UCSD-AML1 (cell line): ENCODE measurements at regions not wholly inside any gene's neighbourhood (a gene's known extent, or its start where the extent isn't known, plus 50 kb on each side); places are given as distances from the start of the nearest gene placed in this dataset.
"Not testable (repeated sequence)": the region's sequence is repeated elsewhere in the genome, so short reads cannot be mapped to it uniquely, and the experiment has no call there.

Experiments
- DNase-seq: peaks from one replicate; lab custom pipeline; 2025; ENCODE audit not compliant: unreplicated experiment; lab: John Stamatoyannopoulos, UW

- no peak for DNase-seq
These were observed 434.9 kb upstream of the PABPC4L start for GRCh38 chr4:134636338-134637051.

DNA sequence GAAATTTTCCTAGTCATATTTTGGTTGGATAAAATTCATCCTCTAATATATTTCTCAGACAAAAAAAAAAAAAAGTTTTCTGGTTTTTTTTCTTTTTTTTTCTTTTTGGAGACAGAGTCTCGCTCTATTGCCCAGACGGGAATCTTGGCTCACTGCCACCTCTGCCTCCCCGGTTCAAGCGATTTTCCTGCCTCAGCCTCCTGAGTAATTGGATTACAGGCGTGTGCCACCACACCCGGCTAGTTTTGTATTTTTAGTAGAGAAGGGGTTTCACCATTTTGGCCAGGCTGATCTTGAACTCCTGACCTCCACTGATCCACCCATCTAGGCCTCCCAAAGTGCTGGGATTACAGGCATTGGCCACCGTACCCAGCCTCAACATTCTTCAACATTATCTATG is 432.7 kb upstream of the PABPC4L start:
- no peak for DNase-seq

DNA sequence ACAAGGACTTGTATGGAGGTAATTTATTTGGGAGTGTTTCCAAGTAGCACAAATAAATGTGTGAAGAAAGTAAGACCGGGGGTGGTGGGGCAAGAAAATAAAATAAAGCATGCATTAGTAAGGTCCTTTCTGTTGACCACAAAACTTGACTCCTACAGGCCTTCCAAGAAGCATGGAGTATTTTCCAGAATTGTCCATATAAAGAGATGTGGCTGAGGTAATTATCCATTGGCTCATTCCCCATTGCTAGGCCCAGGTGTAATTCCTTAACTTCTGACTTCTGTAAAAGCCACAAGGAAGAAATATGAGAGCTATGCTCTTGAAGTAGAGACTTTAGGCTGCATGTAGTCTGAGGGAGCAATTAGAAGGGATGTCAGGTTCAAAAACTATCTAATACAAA is 430.5 kb upstream of the PABPC4L start:
- DNase-seq = no peak

DNA sequence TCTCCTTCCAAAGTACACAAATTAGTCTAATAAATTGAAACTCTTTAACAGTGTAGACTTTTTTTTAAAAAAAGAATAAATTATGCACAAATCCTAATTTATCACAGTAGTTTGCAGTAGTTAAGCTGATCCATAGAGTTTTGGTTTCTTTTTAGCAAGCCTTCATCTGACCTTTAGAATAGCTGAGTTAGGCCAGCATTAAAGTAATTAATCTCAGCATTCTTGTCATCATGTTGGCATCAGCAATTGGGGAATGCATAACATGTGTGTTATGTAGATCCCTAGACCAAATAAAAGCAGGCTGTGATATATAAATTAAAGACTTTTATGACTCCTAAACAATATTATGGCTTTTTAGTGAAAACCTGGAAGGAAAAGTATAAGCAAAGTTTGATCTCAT is 426.5 kb upstream of the PABPC4L start:
- no peak for DNase-seq

GRCh38 chr4:134627366-134627765 is 425.8 kb upstream of the PABPC4L start:
- no peak for DNase-seq

DNA sequence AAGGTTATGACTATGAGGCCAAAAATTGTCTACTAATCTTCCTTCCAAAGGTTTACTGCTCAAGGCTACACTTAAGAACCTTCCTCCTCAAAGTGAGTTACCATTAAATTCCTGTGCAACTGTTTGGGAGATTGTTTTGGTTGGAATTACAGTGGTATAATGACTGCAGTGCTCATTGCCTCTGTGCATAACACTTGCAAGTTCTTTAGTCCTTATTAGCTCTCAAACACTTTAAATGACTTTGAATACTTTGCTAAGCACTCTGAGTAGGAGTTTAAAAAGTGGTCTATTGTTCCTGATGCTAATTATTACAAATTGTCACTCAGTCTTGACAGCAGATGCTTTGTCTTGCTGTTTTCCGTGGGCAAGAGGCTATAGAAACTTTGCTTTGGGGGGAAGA is 422.8 kb upstream of the PABPC4L start:
- no peak for DNase-seq

- not testable (repeated sequence) for DNase-seq
These were observed 421.3 kb upstream of the PABPC4L start for GRCh38 chr4:134622626-134623575.

- DNase-seq = no peak
These were observed 420.6 kb upstream of the PABPC4L start for GRCh38 chr4:134622199-134622598.

DNA sequence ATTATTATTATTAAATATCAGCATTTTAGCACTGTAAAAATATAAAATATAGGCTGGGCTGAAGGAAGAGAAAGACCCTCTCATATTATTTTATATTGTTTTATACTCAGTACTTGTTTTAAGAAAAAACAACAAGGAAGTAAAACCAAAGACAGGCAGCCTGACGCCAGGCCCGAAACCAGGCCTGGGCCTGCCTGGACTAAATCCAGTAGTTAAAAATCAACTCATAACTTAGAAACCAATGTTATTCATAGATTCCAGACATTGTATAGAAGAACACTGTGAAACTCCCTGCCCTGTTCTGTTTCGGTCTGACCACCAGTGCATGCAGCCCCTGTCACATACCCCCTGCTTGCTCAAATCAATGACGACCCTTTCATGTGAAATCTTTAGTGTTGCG is 420.1 kb upstream of the PABPC4L start:
- not testable (repeated sequence) for DNase-seq

- no peak for DNase-seq
These were observed 409.4 kb upstream of the PABPC4L start for GRCh38 chr4:134610956-134611355.

- no peak for DNase-seq
These were observed 408.6 kb upstream of the PABPC4L start for GRCh38 chr4:134610172-134610571.

DNA sequence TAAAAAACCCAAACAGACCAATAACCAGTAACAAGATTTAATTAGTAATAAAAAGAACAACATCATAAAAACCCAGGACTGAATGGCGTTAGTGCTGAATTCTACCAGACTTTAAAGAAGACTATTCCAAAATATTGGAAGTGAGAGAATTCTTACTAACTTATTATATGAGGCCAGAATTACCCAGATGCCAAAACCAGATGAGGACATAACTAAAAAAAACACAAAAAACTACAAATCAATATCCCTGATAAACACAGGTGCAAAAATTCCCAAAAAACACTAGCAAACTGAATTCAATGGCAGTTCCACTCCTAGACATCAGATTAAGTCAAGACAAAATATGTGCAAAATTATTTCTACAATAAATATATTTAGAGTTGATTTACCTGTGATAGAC is 400.1 kb upstream of the PABPC4L start:
- DNase-seq = no peak

- DNase-seq = no peak
These were observed 389.7 kb upstream of the PABPC4L start for GRCh38 chr4:134591326-134591725.

GRCh38 chr4:134585972-134586371 is 384.4 kb upstream of the PABPC4L start:
- no peak for DNase-seq

DNA sequence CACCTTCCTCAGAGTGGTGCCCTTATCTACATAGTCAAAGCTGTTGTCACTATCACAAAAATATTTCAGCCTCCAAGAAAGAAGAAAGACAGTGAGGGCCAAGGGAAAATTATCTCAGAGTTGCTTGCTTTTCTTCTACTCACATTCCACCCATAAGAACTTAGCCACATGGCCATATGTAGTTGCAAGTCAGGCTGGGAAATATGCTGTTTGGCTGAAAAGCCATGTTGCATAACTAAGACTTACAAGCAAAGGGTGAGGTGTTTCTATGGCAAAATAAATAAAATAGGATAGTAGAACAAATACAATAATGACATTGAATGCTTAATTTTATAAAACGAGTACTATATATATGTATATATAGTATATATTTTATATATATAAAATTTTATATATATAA is 365.9 kb upstream of the PABPC4L start:
- no peak for DNase-seq

DNA sequence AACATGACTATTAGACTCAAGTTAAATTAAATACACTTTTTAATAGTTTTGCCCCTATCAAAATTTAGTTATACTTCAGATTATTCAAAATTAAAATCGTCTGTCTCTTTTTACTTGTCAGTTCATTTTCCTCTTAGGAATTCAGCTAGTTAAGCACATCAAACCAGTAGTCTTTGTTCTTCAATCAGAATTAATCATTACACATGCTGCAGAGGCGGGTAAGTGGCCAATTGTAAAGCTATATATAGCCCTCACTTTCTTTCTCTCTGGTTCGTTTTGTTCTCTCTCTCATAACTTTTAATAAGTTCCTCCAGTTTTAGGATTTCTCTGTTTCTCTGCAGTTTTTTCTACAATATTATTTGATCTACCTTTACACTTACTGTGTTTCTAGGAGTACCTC is 359.1 kb upstream of the PABPC4L start:
- no peak for DNase-seq

GRCh38 chr4:134552063-134552462 is 350.5 kb upstream of the PABPC4L start:
- DNase-seq = no peak

DNA sequence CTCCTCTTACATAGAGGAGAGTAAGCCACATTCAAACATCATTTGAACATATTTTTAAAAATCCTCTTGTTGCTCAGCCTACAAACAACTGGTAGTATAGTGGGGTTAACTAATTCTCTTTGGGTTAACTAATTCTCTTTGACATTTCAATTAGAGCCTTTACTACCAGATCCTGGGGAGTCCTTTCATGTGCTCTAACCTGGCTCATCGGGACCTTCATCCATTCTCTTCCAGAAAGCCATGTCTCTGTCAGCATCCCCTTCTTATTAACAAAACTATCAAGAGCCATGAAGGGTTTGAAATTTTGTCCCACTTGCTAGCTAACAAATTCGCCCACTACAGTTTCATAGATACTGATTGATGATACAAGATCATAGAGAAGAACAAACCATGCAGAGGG is 349.8 kb upstream of the PABPC4L start:
- no peak for DNase-seq

DNA sequence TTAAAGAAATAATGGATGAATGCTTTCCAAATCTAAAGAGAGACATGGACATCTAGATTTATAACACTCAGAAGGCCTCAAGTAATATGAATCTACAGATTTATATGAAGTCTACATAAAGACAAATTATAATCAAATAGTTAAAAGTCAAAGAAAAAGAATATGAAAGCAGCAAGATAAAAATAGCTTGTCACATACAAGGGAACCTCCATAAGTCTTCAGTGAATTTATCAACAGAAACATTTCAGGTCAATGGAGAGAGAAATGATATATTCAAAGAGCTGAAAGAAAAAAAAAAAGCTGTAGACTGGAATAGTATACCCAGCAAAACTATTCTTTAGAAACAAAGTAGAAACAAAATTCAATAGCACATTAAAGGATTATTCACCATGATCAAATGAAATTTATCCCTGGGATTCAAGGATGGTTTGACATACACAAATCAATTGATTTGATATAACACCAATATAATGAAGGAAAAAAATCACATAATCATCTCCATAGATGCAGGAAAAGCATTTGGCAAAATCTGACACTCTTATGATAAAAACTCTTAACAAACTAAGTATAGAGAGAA is 346.6 kb upstream of the PABPC4L start:
- no peak for DNase-seq

GRCh38 chr4:134546279-134546678 is 344.7 kb upstream of the PABPC4L start:
- no peak for DNase-seq

DNA sequence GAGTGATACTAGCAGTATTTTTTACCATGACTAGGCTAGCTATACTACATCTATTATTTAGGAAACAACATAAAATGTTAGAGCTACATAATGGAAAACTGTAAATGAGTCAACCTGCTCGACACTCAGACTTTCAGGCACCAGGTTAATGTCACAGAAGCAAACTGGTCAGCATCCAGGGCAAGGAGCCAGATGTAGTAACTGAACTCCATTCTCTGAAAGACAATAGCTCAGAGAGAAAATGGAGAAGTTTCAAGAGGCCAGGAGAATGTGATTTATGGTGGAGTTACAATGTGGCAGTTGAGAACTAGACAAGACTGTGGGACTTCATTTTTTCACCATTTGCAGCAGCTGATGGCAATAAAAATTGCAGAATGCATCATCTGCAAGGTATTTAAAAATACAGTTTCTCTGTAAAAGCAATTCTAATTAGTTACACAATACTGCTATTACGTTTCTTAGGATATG is 342.7 kb upstream of the PABPC4L start:
- no peak for DNase-seq

GRCh38 chr4:134540588-134540987 is 339.0 kb upstream of the PABPC4L start:
- DNase-seq = no peak
